Right cardiac atrium (tissue), 5 donors: ENCODE measurements at regions not wholly inside any gene's neighbourhood (a gene's known extent, or its start where the extent isn't known, plus 50 kb on each side); places are given as distances from the start of the nearest gene placed in this dataset.

Source experiments
- ATAC-seq, 2 donors: fragments of 200-7000 bp; cut with Tn5 transposase; one replicate each; pipeline versions ENCODE4 v1.8.0 to v1.9.1; 2020; ENCODE audit warnings: moderate library complexity in 2 of 2, mild to moderate bottlenecking in 1 of 2
- DNase-seq, 3 donors: peaks; one replicate each; pipeline ENCODE4 v3.0.0-alpha.2; 2020
- H3K27ac ChIP-seq: one replicate; pipeline ENCODE4 v1.5.1; 2013; ENCODE audit warnings: mild to moderate bottlenecking, low read length, control low read depth, moderate library complexity
- H3K27me3 ChIP-seq: one replicate; pipeline ENCODE4 v1.6.1; 2013; ENCODE audit not compliant: control insufficient read depth, insufficient read depth
- H3K4me1 ChIP-seq: one replicate; pipeline ENCODE4 v1.6.1; 2013; ENCODE audit warnings: low read length; ENCODE audit not compliant: control insufficient read depth, insufficient read depth
- H3K4me3 ChIP-seq: one replicate; pipeline ENCODE4 v1.5.1; 2013; ENCODE audit warnings: low read length, control low read depth
- H3K9me3 ChIP-seq: one replicate; pipeline ENCODE4 v1.6.1; 2013; ENCODE audit warnings: low read length; ENCODE audit not compliant: control insufficient read depth
- WGBS: extraction: QIAGEN DNeasy Blood & Tissue Kit; methylation state at CpG from one replicate; pipeline ENCODE4 v1.1.7; 2013; 5-methylcytosine and 5-hydroxymethylcytosine counted together
- intact Hi-C, 4 donors: fragments of 100-400 bp; cut with DNase I; formaldehyde crosslinking; loops; one replicate each; pipeline versions ENCODE4 v1.11.0 to v1.14.0; 2022 to 2023
- donor health status: healthy with polysubstance abuse.
- donor health status: DM: no; HTN: yes; CAD: no.
- donor health status: DM: no; HTN: no; CAD: no.
- donor health status: DM: no; HTN: yes; CAD: no; lungs with severe emphysema.
- donor health status: DM: yes; HTN: yes; CAD: no.

DNA sequence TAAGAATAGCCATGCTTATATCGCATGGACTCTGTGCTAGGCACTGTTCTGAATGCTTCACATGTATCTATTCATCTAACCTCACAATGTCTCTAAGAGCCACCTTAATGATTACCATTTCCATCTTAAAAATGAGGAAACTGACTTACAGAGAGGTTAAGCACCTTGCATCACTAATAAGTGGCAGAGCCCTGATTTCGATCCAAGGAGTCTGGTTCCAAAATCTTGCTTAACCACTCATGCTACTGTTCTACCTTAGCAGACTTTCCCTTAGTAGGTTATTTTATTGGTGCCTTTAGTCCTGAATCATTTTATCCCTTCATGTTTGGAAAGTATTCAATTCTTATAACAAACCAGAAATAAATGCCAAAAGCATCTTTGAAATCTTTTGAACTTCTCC is 89.2 kb upstream of the DCBLD2 start:
- no peak for ATAC-seq

DNA sequence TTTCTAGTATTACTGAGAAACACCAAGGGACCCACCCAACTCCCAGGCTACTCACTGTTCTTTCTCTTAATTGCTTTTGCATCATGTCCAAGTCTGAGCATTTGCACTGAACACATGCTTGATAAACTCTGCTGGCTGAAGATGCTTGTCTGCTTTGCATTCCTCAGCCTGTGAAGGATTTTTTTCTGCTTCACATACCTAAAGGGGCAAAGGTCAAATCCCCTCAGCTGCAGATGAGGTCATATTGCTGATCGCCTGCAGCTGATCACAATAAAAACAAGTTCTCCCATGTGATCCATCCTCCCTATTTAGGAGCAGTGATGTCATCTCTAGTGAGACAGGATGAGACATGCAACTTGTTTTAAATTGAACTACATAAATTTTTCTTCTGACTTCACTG is 84.6 kb upstream of the DCBLD2 start:
- Histone ChIP-seq H3K4me1 (peaks cover 2% of the 10 kb centered on the region), H3K27ac (peak overlapping the region; percentile 17), H3K27me3 (no peaks in the 10 kb centered on the region), H3K9me3 (no peaks in the 10 kb centered on the region), H3K4me3 (no peak overlapping the region)
- peak in 1 of 3 donors; percentile 39 for DNase-seq
- 15% methylated on average over 1 of the region's 1 CpG for whole genome bisulfite sequencing
- intact Hi-C loops: no loop called here
- ATAC-seq: peak in 1 of 2 donors; percentile 90

More for the DNA sequence above, 89.2 kb upstream of the DCBLD2 start:
- intact Hi-C loops: loop anchor here in 3 of 4 donors (5.0 to 10.0 kb wide), 3 partner anchors 386 to 396 kb away; partner anchors contain the start of gene CPOX (in 1 of the 3)
- no peak for DNase-seq
- Histone ChIP-seq H3K27me3 (no peaks in the 10 kb centered on the region), H3K4me1 (peaks cover 2% of the 10 kb centered on the region), H3K4me3 (no peak overlapping the region), H3K9me3 (no peaks in the 10 kb centered on the region), H3K27ac (no peak overlapping the region)
- 86% methylated on average over 2 of the region's 2 CpGs for WGBS

DNA sequence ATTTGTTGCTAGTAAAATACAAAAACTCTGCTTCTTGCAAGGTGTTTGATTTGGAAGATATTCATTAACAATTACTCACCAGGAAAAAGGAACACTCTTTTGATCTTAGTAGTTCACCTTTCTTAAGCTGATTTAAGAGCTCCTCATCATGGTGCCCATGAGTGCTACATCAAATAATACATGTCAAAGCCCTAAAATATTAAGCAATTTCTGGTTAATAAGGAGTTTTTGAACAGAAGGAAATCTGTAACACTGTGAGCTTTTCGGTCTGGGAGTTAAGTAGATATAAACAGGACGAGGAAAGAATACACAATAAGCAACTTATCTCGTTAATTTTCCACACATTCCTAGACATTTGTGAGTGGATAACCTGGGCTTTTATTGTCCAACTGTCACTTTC is 83.9 kb upstream of the DCBLD2 start:
- Histone ChIP-seq H3K27ac (no peak overlapping the region), H3K9me3 (no peaks in the 10 kb centered on the region), H3K4me1 (peaks cover 2% of the 10 kb centered on the region), H3K4me3 (no peak overlapping the region), H3K27me3 (no peaks in the 10 kb centered on the region)
- WGBS: 31% methylated on average over 3 of the region's 3 CpGs
- intact Hi-C loops: no loop called here
- ATAC-seq: peak in 1 of 2 donors; percentile 31
- no peak for DNase-seq

DNA sequence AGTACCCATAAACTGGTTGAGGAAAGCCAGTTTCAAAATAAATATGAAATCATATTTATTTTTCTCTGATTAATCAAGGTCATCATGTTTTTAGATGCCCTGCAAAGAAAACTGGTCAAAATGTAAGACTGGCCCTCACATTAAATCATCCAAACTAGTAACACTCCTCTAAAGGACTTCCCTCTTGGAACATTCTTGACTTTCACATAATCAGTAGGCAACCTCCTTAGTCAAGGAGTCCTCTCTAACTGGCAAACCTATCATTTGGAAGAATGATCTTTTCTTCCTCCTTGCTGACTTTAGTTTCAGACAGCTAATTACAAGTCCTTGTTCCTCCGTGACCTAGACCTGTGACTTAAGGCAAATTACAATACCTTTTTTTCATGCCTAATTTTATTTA is 82.5 kb upstream of the DCBLD2 start:
- ATAC-seq (no peak), DNase-seq (no peak)
- Histone ChIP-seq H3K4me3 (no peak overlapping the region), H3K9me3 (no peaks in the 10 kb centered on the region), H3K27ac (no peak overlapping the region), H3K27me3 (no peaks in the 10 kb centered on the region), H3K4me1 (peaks cover 2% of the 10 kb centered on the region)
- intact Hi-C loops: no loop called here
- 95% methylated on average over 1 of the region's 1 CpG for WGBS

DNA sequence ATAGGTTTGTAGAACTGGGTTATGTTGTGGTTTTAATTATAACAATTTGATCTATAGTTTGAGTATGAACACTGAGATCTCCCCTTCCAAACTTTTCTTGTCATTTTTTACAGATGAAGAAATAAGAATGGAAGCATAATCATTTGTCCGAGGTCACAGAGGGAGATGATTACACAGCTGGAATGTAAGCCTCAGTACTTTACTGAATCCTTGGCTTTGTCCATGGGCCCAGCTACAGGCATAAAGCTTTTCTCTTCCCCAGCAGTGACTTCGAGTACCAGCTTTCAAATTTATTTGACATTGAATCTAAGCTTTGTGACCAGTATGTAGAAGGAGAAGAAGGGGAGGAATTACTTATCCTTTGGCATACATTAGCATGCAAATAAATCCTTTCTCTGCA is 80.9 kb upstream of the DCBLD2 start:
- intact Hi-C loops: no loop called here

DNA sequence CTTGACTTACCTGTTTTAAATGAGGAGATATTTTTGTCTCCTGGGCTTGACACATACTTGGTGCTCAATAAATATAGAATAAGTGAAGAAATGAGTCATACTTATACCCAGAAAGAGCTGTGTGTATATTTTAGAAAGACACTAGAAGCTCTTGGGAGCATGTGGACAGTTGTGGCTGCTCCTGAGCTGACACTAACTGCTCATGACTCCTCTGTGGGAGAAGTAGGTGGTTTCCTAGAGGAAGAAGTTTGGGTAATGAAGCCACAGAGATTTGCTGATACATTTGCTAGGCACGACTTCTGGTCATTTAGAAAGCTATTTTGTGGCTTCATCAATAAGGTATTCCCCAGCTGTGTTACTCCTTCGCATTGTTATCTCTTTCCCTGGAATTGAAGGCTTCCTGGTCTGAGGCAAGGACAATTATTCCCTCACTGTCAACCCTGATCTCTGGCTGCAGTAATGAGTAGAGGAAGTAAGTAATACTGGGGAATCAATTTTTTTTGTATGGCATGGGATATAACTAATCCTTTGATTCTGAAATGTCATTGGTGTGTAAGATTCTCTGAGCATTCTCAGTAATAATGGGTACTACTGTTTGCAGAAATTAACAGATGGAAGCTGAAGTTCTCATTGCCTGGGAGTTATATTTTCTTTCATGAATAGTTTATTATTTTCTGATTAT is 79.6 kb upstream of the DCBLD2 start:
- Histone ChIP-seq H3K9me3 (no peaks in the 10 kb centered on the region), H3K27ac (no peak overlapping the region), H3K4me3 (no peak overlapping the region), H3K27me3 (no peaks in the 10 kb centered on the region), H3K4me1 (peaks cover under 1% of the 10 kb centered on the region)
- intact Hi-C loops: no loop called here
- no peak for DNase-seq
- 31% methylated on average over 2 of the region's 2 CpGs for WGBS
- ATAC-seq: no peak

More for the DNA sequence above, 80.9 kb upstream of the DCBLD2 start:
- Histone ChIP-seq H3K27me3 (no peaks in the 10 kb centered on the region), H3K9me3 (no peaks in the 10 kb centered on the region), H3K27ac (no peak overlapping the region), H3K4me3 (no peak overlapping the region), H3K4me1 (peaks cover 2% of the 10 kb centered on the region)
- WGBS: 59% methylated on average over 2 of the region's 2 CpGs
- DNase-seq: no peak
- no peak for ATAC-seq

DNA sequence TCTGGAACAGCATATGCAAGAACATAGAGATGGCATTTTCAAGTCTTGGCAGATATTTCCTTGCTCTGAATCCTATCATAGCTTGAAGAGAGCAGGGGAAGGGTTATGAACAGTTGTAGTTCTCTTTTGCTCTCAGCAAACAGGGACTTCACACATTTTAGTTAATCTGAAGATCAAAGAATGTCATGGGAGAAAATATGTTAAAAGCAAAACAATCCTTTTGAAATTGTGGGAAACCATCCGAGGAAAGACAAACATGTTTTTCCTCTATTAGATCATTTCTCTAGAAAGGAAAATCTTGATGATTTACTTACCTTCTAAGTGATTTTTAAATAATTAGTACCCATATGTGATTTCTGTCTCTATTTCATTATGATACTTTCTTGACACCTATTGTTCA is 77.8 kb upstream of the DCBLD2 start:
- Histone ChIP-seq H3K4me3 (no peak overlapping the region), H3K4me1 (no peaks in the 10 kb centered on the region), H3K27ac (no peak overlapping the region), H3K9me3 (no peaks in the 10 kb centered on the region), H3K27me3 (no peaks in the 10 kb centered on the region)
- ATAC-seq: no peak
- 64% methylated on average over 1 of the region's 1 CpG for WGBS
- intact Hi-C loops: no loop called here
- DNase-seq: no peak

DNA sequence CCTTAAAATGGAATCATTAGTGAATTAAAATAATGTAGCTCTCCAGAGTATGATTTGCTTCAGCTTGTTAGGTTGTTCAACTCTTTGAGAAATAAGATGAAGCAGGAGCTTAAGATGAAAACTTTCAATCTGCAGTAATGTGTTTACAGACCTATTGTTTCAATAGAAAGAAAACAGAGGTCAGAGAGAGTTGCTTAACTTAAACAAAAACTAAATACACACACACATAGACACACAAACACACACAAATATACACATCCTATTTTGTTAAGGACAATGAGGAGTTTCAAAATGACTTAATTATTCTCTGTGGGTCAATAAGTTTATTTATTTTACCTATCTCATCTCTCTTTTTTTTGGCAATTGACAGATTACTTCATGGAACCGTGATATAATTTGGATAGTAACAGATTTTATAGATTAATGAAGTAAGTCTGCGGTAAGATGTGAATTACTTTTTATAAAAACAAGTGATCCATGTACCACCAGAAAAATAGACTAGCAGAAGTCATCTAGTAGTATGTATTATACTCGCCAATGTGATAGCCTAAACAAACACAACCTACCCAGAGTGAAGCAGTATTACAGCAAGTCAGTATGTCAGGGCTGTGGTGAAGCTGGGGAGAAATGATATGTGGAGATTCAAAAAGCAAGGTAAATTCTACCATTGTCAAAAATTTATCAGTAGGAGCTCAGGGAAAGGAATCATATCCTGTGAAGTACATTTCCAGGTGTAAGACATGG is 76.7 kb upstream of the DCBLD2 start:
- WGBS: 65% methylated on average over 3 of the region's 3 CpGs
- H3K27me3 ChIP-seq: no peaks in the 10 kb centered on the region
- intact Hi-C loops: no loop called here
- no peaks in the 10 kb centered on the region for H3K4me1 ChIP-seq
- no peak overlapping the region for H3K27ac ChIP-seq
- H3K9me3 ChIP-seq: no peaks in the 10 kb centered on the region
- DNase-seq (no peak), ATAC-seq (no peak)
- no peak overlapping the region for H3K4me3 ChIP-seq

DNA sequence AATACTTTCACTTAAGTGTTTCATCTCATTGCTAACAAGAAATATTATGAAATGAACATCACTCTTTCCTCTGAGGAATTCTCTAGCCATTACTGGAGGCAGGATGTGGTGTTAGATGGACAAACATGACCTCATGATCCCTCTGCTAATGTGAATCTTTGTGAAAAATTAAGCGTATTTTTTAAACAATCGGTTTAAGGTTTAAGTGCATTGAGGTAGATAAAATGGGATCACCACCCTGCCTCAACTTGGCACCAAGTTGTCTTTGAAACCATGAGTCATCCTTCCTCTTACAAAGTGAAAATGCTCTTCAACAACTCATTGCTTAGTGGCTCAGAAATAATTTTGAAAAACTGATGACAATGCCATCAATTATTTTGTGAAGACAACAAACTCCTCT is 76.0 kb upstream of the DCBLD2 start:
- ATAC-seq (no peak), DNase-seq (no peak)
- WGBS: 36% methylated on average over 2 of the region's 2 CpGs
- Histone ChIP-seq H3K9me3 (no peaks in the 10 kb centered on the region), H3K27ac (no peak overlapping the region), H3K4me3 (no peak overlapping the region), H3K4me1 (no peaks in the 10 kb centered on the region), H3K27me3 (no peaks in the 10 kb centered on the region)
- intact Hi-C loops: no loop called here

DNA sequence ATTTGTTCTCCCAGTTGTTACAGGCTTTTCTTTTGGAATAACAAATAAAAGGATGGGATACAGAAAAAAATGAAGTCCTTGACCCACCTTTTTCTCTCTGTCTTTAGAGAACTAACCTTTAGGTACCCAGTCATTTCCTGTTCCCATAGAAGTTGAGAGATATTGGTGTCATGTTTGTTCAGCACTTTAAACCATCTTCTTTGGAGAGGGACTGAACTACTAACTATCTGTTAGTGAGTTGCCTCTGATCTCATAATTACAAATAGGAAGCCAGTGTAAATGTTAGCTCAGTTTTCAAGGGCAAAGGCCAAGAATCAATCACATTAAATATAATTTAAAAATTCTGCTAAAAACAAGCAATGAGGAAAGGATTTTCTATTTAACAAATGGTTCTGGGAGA is 72.9 kb upstream of the DCBLD2 start:
- H3K4me3 ChIP-seq: no peak overlapping the region
- H3K4me1 ChIP-seq: no peaks in the 10 kb centered on the region
- ATAC-seq (no peak), DNase-seq (no peak)
- H3K27me3 ChIP-seq: no peaks in the 10 kb centered on the region
- H3K27ac ChIP-seq: no peak overlapping the region
- intact Hi-C loops: no loop called here
- H3K9me3 ChIP-seq: no peaks in the 10 kb centered on the region

DNA sequence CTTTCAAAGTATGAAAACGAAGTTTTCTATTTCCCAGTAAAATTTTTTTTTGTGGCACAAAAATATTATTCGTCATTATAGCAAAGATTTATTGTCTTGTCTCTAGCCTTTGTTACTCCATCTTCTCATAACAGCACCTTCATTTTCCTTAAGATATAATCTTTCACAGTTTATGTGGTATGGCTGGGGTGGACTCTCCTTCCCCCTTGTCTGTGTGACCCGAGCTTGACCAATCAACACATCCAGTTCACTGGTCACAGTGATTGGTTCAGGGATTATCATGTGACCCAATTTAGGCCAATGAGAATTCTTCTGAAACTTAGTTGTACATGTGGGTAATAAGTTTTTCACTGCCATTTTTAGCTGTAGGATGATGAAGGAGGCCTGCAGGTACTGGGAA is 71.2 kb upstream of the DCBLD2 start:
- WGBS: 60% methylated on average over 3 of the region's 3 CpGs
- no peaks in the 10 kb centered on the region for H3K9me3 ChIP-seq
- ATAC-seq (no peak), DNase-seq (no peak)
- no peak overlapping the region for H3K4me3 ChIP-seq
- H3K27me3 ChIP-seq: no peaks in the 10 kb centered on the region
- H3K4me1 ChIP-seq: no peaks in the 10 kb centered on the region
- H3K27ac ChIP-seq: no peak overlapping the region
- intact Hi-C loops: no loop called here
